CD4-positive, alpha-beta T cell treated with Interleukin-17A for 4 hours (primary cell): ENCODE measurements at regions not wholly inside any gene's neighbourhood (a gene's known extent, or its start where the extent isn't known, plus 50 kb on each side); places are given as distances from the start of the nearest gene placed in this dataset.

ENCODE experiments used
- DNase-seq: peaks from one replicate; pipeline ENCODE4 v3.0.0-alpha.2; 2020; ENCODE audit warnings: mixed read lengths

DNA sequence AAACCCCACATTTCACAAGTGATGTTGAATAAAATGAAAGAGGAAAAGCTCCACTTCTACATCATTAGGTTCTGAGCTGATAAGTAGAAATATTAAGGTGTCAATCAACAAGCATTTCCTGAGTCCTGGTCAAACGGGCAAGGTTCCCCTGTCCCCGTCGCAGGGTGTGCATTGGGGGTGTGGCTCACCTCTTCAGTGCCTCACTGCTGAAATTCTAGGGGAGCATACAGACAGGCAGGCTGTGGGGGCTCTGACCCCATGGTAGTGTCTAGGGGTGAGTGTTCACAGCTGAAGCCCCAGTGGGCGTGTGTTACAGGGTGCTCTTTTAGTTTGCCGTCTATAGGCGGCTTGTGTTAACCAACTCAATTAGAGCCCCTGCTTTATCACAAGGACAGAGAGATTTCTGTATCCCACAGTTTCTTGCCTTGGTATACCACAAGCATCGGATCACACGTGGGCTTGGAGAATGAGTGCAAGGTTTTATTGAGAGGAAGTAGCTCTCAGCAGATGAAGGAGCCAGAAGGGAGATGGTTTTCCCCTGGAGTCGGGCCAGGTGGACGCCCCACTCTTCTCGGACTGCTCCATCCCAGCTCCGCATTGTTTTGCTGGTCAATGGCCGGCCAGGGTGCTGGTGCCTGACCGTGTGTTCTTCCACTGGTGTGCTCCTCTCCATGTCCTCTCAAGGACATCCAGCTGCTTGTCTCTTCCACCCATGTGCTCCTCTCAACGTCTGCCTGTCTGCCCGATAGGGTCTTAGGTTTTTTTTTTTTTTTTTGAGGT lies 238.2 kb upstream of the NLRP1 start:
- DNase-seq: no peak

- no peak for DNase-seq
Measured at GRCh38 chr17:5823219-5823618, 238.9 kb upstream of the NLRP1 start.

- no peak for DNase-seq
Measured at GRCh38 chr17:5825717-5826330, 241.5 kb upstream of the NLRP1 start.

DNA sequence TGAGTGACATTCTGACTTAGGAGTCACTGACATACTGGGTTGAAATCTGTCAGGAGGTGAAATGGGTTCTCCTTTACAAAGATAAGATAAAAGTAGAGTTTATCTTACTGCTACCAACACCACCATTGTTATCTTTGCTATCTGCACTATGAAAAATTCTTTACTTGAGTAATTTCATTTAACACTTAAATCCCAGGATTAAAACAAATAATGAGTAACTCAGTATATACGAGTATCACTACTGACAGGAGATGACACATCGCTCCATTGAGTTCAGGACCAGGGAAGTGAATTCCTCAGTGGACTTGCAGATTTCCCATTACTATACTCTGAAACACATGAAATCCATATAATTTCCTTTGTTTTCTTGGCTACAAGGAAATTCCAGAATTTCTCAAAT lies 242.1 kb upstream of the NLRP1 start:
- no peak for DNase-seq

DNA sequence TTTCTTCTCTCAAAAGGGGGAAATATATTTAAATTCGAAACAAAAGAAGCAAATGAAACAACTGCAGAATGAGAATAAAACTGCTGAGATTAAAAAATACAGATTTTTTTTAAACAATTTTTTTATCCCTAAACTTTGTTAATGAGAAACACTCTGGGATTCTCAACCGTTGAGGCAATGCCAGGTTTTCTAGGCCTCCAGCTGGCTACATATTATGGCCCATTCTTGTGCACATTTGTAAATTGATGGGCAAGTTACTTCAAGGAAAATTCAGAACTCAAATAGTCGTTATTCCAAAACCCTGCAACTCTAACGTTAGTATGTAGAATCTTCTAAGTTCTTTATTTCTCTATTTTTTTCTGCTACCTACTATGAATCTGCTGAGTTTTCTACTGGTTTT lies 239.3 kb upstream of the WSCD1 start:
- no peak for DNase-seq

DNA sequence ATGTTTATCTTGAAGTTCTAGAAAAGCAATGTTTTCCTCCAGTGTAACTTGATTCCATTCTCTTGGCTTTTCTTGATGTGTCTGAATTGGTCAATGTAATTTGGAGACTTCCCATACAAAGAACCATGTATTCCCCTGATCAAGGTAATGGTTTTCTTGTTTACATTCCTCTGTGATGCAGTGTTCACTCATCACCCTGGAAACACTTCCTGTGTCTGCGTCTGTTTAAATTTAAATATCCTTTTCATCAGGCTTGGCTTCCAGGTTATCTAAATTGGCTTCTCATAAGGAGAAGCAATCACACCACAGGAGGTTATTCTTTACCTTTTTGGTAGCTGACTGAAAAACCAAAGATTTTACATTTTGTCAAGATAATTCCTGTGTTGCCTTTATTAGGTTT lies 237.3 kb upstream of the WSCD1 start:
- DNase-seq: no peak

- DNase-seq: no peak
Measured at GRCh38 chr17:5837055-5837491, 233.1 kb upstream of the WSCD1 start.

DNA sequence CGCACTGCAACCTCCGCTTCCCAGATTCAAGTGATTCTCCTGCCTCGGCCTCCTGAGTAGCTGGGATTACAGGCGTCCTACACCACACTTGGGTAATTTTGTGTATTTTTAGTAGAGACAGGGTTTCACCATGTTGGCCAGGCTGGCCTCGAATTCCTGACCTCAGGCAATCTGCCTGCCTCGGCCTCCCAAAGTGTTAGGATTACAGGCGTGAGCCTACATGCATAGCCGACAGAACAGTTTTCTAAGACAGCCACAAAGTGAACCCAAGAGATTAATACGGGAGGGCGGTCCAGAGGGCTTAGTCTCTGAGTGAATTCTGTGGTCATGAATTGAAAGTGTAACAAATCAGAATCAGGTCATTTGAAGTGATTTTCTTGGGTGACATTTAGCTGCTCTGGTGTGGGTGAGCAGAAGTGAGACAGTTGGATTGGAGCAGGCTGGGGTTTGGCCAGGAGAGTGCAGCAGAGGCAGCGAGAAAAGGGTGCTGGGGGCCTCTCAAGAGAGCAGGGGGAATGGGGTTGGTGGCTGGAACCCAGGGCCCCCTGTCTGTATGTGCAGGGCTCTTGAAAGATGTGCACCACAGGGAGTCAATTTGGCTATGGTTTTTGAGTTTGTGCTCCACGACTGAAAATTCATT lies 231.4 kb upstream of the WSCD1 start:
- DNase-seq: no peak

DNA sequence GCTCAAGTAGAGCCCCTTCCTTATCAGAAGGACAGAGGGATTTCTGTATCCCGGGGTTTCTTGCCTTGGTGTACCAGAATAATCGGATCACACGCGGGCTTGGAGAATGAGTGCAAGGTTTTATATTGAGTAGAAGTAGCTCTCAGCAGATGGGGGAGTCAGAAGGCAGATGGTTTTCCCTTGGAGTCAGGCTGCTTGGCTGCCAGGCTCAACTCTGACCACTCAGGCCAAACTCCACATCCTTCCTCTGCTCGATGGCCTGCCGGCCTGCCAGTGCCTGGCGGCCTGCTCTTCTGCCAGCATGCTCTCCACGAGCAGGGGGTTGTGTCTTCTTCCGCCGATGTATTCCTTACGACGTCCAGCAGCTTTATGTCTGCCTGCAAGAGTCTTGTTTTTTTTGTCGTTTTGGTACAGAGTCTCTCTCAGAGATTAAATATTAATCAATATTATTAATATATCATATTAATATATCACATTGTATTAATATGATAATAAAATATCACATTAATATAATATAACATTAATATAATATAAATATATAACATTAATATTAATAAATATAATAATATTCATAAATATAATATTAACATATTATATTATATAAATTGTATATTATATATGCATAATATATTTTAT lies 229.2 kb upstream of the WSCD1 start:
- no peak for DNase-seq

DNA sequence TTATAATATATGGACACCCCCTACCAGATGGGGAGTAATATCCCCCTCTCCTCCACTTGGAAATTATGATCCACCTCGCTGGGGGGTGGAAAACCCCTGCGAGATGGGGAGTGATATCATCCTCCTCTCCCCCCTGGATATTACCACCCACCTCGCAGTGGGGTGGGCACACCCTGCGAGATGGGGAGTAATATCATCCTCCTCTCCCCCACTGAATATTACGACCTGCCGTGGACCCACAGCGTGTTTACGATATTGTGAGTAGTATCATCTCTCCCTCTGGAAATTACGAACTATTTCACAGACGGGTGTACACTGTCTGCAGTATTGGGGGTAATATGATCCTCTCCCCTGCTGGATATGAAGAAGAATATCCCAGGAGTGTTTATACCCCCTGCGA lies 228.3 kb upstream of the WSCD1 start:
- no peak for DNase-seq

- DNase-seq: no peak
Measured at GRCh38 chr17:5843366-5844026, 226.7 kb upstream of the WSCD1 start.

GRCh38 chr17:5846001-5846400 lies 224.2 kb upstream of the WSCD1 start:
- no peak for DNase-seq

DNA sequence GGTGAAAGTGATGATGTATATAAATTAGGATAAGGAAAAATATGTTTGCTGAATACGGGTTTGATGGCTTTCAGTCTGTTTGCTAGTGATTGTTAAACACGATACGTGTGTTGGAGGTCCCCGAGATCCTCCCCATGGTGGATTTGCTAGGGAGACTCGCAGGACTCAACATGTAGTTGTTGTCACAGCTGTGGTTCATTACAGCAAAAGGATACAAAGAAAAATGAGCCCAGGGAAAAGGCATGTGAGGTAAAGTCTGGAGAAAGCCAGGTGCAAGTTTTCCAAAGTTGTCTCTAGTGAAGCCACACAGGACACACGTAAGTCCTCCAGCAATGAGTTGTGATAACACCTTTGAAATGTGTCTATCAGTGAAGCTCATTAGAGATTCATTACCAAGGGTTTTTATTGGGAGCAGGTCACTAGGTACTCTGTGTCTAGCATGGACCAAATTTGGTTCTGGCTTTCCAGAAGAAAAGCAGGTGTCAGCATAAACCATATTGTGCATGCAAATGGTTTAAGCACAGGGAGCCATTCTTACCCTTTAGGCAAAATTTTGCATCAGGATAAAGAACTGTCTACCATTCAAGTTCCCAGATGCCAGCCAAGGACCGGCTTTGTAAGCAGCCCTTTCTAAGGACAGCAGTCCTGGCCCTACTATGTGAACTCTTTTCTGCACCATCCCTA lies 215.2 kb upstream of the WSCD1 start:
- DNase-seq: no peak

GRCh38 chr17:5861246-5861645 lies 208.9 kb upstream of the WSCD1 start:
- no peak for DNase-seq

GRCh38 chr17:5861854-5862253 lies 208.3 kb upstream of the WSCD1 start:
- no peak for DNase-seq

- DNase-seq: no peak
Measured at GRCh38 chr17:5862395-5862794, 207.8 kb upstream of the WSCD1 start.

GRCh38 chr17:5864741-5865657 lies 205.2 kb upstream of the WSCD1 start:
- no peak for DNase-seq

- DNase-seq: no peak
Measured at GRCh38 chr17:5866978-5867377, 203.2 kb upstream of the WSCD1 start.

GRCh38 chr17:5869041-5869745 lies 201.0 kb upstream of the WSCD1 start:
- no peak for DNase-seq

GRCh38 chr17:5870231-5870953 lies 199.8 kb upstream of the WSCD1 start:
- no peak for DNase-seq
